AG10803 (cell line): ENCODE measurements at regions not wholly inside any gene's neighbourhood (a gene's known extent, or its start where the extent isn't known, plus 50 kb on each side); places are given as distances from the start of the nearest gene placed in this dataset.

Experiments used
- DNase-seq: peaks from one replicate; pipeline ENCODE4 v3.0.0; 2010; ENCODE audit warnings: low read depth
- H3K4me3 ChIP-seq: 2 replicates; pipeline ENCODE4 v1.5.1; 2011; ENCODE audit warnings: mild to moderate bottlenecking, low read length, control low read depth
- TF ChIP-seq, protein P1 (sequence below): conservative IDR thresholded peaks from 2 replicates; pipeline ENCODE4 v1.5.1; 2011; ENCODE audit warnings: mild to moderate bottlenecking, low read length, control low read depth, inconsistent platforms

DNA sequence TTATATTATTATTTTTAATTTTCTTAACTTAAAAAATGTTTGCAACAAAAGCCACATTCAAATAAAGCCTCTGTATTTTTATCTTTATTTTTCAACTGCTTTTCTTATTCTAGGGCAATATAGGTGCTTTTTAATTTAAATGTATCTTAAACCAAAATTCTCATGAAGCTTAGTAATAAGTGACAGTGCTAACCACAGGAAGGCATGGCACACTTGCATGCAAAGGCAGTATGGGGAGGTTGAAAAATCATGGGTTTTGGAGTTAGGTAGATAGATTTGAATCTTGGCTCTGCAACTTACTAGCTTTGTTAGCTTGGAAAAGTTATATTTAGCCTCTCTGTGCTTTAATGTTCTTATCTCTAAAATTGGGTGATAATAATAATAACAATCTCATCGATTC is 458.0 kb downstream of the DMAC1 start:
- DNase-seq, result no peak
- TF ChIP-seq, protein P1, sequence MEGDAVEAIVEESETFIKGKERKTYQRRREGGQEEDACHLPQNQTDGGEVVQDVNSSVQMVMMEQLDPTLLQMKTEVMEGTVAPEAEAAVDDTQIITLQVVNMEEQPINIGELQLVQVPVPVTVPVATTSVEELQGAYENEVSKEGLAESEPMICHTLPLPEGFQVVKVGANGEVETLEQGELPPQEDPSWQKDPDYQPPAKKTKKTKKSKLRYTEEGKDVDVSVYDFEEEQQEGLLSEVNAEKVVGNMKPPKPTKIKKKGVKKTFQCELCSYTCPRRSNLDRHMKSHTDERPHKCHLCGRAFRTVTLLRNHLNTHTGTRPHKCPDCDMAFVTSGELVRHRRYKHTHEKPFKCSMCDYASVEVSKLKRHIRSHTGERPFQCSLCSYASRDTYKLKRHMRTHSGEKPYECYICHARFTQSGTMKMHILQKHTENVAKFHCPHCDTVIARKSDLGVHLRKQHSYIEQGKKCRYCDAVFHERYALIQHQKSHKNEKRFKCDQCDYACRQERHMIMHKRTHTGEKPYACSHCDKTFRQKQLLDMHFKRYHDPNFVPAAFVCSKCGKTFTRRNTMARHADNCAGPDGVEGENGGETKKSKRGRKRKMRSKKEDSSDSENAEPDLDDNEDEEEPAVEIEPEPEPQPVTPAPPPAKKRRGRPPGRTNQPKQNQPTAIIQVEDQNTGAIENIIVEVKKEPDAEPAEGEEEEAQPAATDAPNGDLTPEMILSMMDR, result no peak
- no peak overlapping the region for H3K4me3 ChIP-seq

DNA sequence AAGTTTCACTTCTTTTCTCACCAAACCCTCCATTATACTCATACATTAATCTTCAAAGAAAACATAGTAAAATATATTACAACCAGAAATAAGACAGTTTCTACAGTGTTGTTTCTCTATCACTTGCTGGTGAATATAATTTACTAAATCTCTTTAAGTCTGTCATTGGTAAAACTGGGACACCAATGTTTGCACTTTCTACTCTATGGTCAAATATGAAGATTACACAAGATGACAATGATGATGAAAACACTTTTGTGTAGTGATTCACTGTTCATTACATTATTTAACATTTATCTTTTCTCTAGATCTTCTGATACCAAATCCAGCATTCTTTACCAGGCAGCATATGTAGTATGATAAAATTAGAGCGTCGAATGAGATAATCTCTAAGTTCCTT is 459.1 kb downstream of the DMAC1 start:
- H3K4me3 ChIP-seq, result no peak overlapping the region
- DNase-seq, result no peak
- TF ChIP-seq, protein P1, result no peak

DNA sequence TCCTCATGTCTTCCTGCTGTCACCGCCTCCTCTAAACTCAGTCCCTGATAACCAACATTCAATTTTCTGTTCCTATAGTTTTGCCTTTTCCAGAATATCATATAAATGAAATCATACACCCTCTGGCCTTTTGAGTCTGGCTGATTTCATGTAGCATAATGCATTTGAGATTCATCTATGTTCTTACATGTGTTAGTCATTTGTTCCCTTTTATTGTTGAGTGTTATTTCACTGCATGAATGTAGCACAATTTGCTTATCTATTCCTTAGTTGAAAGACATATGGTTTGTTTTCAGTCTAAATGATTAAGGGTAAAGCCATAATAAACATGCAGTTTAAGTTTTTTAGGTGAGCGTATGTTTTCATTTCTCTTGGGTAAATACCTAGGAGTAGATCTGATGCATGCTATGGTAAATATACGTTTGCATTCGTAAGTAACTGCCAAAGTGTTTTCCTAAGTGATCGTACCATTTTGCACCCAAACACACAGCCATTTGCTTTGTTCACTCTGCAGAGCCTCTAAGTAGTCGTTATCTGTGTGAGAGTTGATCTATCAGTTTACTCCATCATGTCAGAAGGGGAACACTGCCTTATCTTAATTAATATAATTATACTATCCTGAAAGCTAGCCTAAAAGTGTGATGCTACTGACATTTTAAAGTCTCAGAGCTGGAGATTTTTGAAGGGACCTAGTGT is 460.8 kb downstream of the DMAC1 start:
- H3K4me3 ChIP-seq, result no peak overlapping the region
- DNase-seq, result no peak
- TF ChIP-seq, protein P1, result no peak

DNA sequence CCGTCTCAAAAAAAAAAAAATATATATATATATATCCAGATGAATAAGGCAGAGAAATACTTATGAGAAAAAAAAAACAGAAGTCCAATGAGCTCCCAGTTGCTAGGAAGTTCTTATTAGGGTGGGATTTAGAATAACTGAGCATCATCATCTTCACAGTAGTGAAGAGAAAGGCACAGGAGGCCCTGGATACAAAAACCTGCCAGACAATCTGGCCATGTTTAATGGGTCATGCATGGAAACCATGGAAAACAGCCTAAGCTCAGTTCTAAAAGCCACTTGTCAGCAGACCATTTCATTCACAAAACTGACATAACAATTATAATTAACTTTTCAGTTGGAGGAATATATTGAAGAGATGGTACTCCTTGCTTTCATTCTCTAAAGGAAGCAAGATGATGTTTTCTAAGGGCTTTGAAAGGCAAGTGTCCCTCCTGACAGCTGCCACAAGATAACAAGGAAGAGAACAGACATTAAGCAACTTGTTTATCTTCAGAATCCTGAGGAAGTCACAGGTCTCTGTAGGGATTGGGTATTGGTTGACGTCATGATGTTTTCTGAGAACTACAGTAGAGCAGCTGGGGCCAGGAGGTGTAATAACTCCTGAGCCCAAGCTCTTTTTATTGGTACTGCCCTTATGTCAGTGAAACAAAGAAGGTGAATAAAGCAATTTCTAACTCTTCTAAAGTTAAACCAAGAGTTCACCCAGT is 463.1 kb downstream of the DMAC1 start:
- no peak overlapping the region for H3K4me3 ChIP-seq
- no peak for DNase-seq
- TF ChIP-seq, protein P1, result no peak

DNA sequence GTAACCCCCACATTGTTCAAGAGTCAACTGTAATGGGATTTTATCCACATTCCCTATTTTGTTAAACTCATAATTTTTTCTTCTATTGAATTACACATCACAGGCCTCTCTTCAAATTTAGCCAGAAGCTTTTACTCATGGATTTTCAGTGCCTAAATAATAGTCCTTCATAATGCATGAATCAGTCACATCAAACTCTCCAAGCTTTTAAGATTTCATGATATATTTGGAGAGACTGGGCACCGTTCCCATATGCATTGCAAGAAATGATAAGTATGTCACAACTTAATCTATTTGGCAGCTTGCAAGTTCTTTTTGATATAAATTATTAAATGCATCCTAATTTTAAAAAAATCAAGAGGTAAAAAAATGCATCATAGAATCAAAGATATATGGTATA is 465.9 kb downstream of the DMAC1 start:
- DNase-seq, result no peak
- TF ChIP-seq, protein P1, result no peak
- H3K4me3 ChIP-seq, result no peak overlapping the region

DNA sequence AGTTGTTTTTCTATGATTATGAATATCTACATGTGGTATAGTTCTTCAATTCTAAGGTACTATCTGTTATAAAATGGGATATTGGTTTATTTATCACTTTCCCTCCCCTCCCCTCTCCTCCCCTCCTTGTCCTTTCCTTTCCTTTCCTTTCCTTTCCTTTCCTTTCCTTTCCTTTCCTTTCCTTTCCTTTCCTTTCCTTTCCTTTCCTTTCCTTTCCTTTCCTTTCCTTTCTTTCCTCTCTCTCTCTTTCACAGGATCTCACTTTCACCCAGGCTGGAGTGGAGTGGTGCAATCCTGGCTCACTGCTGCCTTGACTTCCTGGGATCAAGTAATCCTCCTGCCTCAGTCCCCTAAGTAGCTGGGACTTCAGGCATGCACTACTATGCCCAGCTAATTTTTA is 466.8 kb downstream of the DMAC1 start:
- DNase-seq, result no peak
- TF ChIP-seq, protein P1, result no peak
- no peak overlapping the region for H3K4me3 ChIP-seq

DNA sequence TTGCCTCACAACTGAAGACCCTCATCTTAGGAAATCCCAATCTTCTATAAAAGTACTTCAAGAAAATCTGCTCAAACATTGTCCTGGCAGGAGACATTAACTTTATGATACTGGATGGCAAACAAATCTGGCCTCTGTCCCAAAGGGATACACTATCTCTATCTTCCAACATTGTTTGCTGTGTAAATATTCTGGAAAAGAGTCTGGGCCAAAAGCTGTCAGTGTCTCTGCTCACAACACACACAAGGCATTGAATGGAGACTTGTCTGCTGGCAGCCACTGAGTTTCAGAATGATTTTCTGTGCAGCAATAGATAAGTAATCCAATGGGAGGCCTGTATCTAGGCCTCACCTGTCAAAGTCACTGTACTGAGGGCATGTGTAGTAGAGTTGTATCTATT is 471.1 kb downstream of the DMAC1 start:
- no peak for DNase-seq
- TF ChIP-seq, protein P1, result no peak
- no peak overlapping the region for H3K4me3 ChIP-seq
